AG10803 (cell line): ENCODE measurements at regions not wholly inside any gene's neighbourhood (a gene's known extent, or its start where the extent isn't known, plus 50 kb on each side); places are given as distances from the start of the nearest gene placed in this dataset.
"Not testable (repeated sequence)": the region's sequence is repeated elsewhere in the genome, so short reads cannot be mapped to it uniquely, and the experiment has no call there.

ENCODE experiments used
- DNase-seq: peaks from one replicate; pipeline ENCODE4 v3.0.0; 2010; ENCODE audit warnings: low read depth
- H3K4me3 ChIP-seq: 2 replicates; pipeline ENCODE4 v1.5.1; 2011; ENCODE audit warnings: mild to moderate bottlenecking, low read length, control low read depth
- TF ChIP-seq, protein P1 (sequence below): conservative IDR thresholded peaks from 2 replicates; pipeline ENCODE4 v1.5.1; 2011; ENCODE audit warnings: mild to moderate bottlenecking, low read length, control low read depth, inconsistent platforms

DNA sequence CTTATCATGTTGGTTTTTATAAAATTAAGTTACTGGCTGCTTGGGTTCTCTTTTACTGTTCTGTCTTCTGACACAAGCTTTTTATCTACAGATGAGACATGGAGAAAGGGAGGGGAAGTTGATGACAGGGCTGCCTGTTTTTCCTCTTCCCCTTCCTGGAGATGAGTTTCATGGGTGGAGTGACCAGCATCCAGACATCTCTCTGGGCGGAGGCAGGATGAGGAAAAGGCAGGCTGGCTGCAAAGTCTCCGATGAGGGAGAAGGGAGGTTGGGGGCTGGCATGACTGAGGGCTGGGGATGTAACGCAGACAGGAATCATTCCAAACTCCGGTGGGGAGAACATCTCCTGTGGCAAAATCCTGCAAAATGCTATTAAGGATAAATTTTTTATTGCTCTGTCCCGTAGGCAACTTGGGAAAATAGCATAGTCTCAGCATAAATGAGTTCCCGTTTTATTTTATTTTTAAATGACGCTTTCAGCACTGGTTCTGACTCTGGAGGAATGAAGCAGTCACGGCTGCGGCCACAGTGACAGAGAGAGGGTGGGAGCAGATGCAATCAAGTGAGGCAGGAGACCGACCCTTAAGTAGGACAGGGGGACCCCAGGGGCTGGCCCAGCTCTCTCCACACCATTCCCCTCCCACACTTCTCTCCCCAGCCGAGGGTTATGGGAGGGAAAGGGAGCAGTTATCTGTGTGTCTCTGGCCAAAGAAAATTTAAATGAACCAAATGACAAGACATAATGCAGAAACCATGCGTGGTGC is 108.8 kb upstream of the PMEPA1 start:
- no peak for DNase-seq
- TF ChIP-seq, protein P1, sequence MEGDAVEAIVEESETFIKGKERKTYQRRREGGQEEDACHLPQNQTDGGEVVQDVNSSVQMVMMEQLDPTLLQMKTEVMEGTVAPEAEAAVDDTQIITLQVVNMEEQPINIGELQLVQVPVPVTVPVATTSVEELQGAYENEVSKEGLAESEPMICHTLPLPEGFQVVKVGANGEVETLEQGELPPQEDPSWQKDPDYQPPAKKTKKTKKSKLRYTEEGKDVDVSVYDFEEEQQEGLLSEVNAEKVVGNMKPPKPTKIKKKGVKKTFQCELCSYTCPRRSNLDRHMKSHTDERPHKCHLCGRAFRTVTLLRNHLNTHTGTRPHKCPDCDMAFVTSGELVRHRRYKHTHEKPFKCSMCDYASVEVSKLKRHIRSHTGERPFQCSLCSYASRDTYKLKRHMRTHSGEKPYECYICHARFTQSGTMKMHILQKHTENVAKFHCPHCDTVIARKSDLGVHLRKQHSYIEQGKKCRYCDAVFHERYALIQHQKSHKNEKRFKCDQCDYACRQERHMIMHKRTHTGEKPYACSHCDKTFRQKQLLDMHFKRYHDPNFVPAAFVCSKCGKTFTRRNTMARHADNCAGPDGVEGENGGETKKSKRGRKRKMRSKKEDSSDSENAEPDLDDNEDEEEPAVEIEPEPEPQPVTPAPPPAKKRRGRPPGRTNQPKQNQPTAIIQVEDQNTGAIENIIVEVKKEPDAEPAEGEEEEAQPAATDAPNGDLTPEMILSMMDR = no peak
- no peak overlapping the region for H3K4me3 ChIP-seq

DNA sequence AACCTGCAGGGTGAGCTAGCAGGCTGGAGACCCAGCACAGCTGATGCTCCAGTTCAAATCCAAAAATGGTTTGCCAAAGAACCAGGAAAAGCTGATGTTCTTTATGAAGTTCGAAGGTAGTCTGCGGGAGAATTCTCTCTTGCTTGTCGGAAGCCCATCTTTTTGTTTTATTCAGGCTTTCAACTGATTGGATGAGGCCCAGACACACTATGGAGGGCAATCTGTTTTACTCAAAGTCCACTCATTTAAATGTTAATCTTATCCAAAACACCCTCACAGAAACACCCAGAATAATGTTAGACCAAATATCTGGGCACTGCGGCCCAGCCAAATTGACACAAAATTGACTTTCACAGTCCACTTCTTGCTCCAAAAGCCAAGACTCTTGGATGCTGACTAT is 105.6 kb upstream of the PMEPA1 start:
- TF ChIP-seq, protein P1 = no peak
- no peak for DNase-seq
- H3K4me3 ChIP-seq = no peak overlapping the region

DNA sequence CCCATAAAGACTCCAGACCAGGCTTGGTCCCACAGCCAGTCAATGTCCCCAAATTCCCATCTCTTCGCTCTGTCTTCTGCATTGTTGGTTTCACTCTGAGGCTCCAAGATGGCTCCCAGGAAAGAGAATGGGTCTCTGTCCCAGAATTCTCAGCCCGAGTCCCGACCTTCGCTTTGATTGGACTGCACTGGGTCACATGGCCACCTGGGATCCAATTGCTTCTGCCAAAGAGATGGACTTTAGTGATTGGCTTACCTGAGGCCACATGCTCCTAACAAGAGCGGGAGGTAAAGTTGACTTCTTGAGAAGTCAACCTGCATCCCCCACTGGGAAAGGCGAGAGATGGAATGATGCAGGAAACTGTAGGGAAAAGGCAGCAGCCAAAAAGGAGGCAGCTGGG is 104.7 kb upstream of the PMEPA1 start:
- TF ChIP-seq, protein P1 = no peak
- no peak overlapping the region for H3K4me3 ChIP-seq
- DNase-seq = no peak

DNA sequence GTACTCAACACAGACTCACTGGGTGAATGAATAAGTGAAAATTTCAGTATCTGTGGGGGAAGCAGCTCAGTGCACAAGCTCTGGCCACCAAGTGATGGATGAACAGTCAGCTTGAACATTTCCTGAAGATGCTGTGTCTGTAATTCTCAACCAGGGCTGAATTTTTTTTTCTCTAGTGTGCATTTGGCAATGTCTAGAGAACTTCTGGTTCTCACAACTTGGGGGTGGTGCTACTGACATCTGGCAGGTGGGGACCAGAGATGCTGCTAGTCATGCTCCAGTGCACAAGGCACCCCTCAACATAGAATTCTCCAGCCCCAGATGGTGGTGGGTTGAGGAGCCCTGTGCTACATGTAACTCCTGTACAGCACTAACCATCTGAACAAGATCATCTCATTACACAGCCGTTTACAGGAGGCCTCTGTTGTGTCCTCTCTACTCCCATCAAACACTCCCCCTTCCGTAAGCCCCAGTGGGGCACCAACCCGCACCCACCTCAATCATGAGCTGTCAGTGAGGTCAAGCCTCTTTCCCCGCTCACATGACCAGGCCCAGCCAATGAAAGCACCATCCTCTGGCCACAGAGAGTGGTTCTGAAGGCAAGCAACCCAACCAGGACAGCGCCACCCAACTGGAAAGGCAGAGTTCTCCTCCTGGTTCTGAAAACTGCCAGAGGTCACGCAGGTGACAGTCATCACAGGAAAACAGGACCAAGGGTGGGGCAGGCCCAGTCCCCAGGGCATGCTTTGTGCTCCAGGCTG is 103.9 kb upstream of the PMEPA1 start:
- H3K4me3 ChIP-seq = no peak overlapping the region
- DNase-seq = no peak
- TF ChIP-seq, protein P1 = no peak

DNA sequence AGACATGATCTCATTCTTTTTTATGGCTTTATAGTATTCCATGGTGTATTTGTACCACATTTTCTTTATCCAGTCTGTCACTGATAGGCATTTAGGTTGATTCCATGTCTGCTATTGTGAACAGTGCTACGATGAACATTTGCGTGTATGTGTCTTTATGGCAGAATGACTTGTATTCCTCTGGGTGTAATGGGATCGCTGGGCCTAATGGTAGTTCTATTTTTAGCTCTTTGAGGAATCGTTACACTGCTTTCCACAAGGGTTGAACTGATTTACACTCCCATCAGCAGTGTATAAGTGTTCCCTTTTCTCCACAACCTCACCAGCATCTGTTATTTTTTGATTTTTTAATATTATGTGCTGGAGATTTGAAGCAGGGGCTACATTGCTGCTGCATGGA is 102.8 kb upstream of the PMEPA1 start:
- H3K4me3 ChIP-seq, DNase-seq: not testable (repeated sequence)

DNA sequence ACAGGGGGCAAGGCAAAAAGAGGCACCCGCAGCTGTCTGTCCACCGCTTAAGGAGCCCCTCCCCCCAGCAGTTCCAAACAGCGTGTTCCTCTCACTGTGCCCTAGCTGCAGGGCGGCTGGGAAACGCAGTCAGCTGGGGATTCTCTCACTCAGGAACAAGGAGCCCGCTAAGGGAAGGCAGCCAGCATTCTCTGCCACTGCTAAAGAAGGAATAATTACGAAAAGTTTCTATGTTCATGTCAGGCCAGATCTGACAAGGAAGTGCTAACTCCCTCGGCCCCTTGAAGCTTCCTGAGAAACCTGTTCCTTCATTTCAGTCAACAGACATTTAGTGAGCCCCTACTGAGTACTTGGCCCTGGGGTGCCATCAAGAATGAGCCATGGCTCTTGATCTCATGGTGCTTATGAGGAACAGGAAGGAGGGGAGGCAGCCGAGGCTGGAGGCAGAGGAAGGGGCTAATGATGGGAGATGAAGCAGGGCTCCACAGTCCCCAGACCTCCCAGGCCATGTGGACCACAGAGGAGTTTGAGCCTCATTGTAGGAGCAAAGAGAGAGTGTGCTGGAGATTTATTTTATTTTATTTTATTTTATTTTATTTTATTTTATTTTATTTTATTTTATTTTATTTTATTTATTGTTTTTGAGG is 101.7 kb upstream of the PMEPA1 start:
- DNase-seq = no peak
- no peak overlapping the region for H3K4me3 ChIP-seq
- TF ChIP-seq, protein P1 = no peak

DNA sequence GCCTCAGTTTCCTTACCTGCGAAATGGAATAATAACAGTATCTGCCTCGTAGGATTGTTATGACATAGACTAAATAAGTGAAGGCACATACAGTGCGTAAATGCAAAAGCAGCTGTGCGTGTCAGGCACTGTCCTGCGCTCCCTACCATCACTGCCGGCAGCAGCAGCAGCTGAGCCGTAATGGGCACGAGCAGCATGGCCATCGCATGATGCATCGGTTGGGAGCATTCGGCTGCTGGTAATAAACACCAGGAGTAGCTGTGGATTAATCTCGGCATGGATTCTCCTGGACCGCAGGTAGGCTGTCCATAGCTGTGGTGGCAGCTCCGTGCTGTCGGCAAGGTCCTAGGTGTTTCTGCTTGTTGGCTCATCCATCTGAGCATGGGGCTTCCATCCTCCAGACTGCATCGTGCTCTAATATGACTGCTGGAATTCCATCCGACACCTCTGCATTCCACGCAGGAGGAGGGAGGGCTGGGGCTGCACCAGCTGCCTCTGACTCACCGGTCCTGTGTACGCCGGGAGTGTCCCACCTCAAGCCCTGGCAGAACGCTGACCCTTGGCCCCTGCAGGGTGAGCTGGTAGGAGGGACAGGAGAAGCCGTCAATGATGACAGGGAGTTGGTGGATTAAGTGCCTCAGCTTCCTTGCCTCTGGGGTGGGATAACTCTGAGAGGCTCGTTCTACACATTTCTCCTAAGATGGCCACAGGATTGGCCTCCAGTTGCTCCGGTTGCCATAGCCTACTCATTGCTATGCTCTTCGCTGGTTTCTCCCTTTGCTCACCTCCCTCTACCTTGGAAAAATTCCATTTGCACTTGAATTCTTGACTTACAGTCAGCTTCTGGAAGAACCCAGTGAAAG is 100.9 kb upstream of the PMEPA1 start:
- H3K4me3 ChIP-seq = no peak overlapping the region
- no peak for DNase-seq
- TF ChIP-seq, protein P1 = no peak
